Astrocyte (in vitro differentiated cells and primary cell): ENCODE measurements at regions not wholly inside any gene's neighbourhood (a gene's known extent, or its start where the extent isn't known, plus 50 kb on each side); places are given as distances from the start of the nearest gene placed in this dataset.
A peak's percentile ranks its signal among the peaks of the same experiment; 100 is the strongest.

Source experiments
- DNase-seq: peaks from one replicate; pipeline ENCODE4 v3.0.0-alpha.2; 2010; ENCODE audit warnings: low read depth
- FAIRE-seq: peaks from 2 replicates; lab custom pipeline; 2011; peaks lifted over from hg19 to GRCh38; lab: Jason Lieb, UNC
- H2AFZ ChIP-seq: 2 replicates; pipeline ENCODE4 v1.6.0; 2012; ENCODE audit warnings: low read depth, low read length, inconsistent platforms
- H3K27ac ChIP-seq: 2 replicates; pipeline ENCODE4 v1.5.1; 2011; ENCODE audit warnings: low read depth, low read length, inconsistent platforms
- H3K27me3 ChIP-seq: 2 replicates; pipeline ENCODE4 v1.6.0; 2011; ENCODE audit warnings: low read length, inconsistent platforms; ENCODE audit not compliant: insufficient read depth
- H3K36me3 ChIP-seq: 2 replicates; pipeline ENCODE4 v1.5.1; 2011; ENCODE audit warnings: low read length, inconsistent platforms; ENCODE audit not compliant: insufficient read depth
- H3K4me1 ChIP-seq: 2 replicates; pipeline ENCODE4 v1.5.1; 2011; ENCODE audit warnings: low read length, inconsistent platforms; ENCODE audit not compliant: insufficient read depth
- H3K4me2 ChIP-seq: 2 replicates; pipeline ENCODE4 v1.6.0; 2012; ENCODE audit warnings: low read length, inconsistent platforms
- H3K4me3 ChIP-seq: 2 replicates; pipeline ENCODE4 v1.5.1; 2011; ENCODE audit warnings: low read depth, mild to moderate bottlenecking, low read length, inconsistent platforms; ENCODE audit not compliant: insufficient read depth
- H3K79me2 ChIP-seq: 2 replicates; pipeline ENCODE4 v1.6.0; 2012; ENCODE audit warnings: mild to moderate bottlenecking, low read length, inconsistent platforms; ENCODE audit not compliant: insufficient read depth
- H3K9ac ChIP-seq: 2 replicates; pipeline ENCODE4 v1.6.0; 2012; ENCODE audit warnings: mild to moderate bottlenecking, low read length, inconsistent platforms
- H3K9me3 ChIP-seq: 2 replicates; pipeline ENCODE4 v1.5.1; 2012; ENCODE audit warnings: low read depth, mild to moderate bottlenecking, low read length, inconsistent platforms; ENCODE audit not compliant: insufficient read depth
- H4K20me1 ChIP-seq: 2 replicates; pipeline ENCODE4 v1.6.0; 2012; ENCODE audit warnings: low read length, inconsistent platforms; ENCODE audit not compliant: insufficient read depth
- H3K27ac Mint-ChIP-seq: one replicate; pipeline ENCODE4 v1.8.0; 2021; ENCODE audit warnings: mild to moderate bottlenecking, mixed read lengths; ENCODE audit not compliant: unreplicated experiment
- H3K27me3 Mint-ChIP-seq: one replicate; pipeline ENCODE4 v1.8.0; 2021; ENCODE audit warnings: low read depth, mixed read lengths; ENCODE audit not compliant: unreplicated experiment
- H3K36me3 Mint-ChIP-seq: one replicate; pipeline ENCODE4 v1.8.0; 2021; ENCODE audit warnings: low read depth, mixed read lengths; ENCODE audit not compliant: unreplicated experiment
- H3K4me1 Mint-ChIP-seq: one replicate; pipeline ENCODE4 v1.8.0; 2021; ENCODE audit warnings: low read depth, mixed read lengths; ENCODE audit not compliant: unreplicated experiment
- H3K4me3 Mint-ChIP-seq: one replicate; pipeline ENCODE4 v1.8.0; 2021; ENCODE audit warnings: mild to moderate bottlenecking, moderate library complexity, mixed read lengths; ENCODE audit not compliant: unreplicated experiment
- H3K9me3 Mint-ChIP-seq: one replicate; pipeline ENCODE4 v1.8.0; 2021; ENCODE audit warnings: mild to moderate bottlenecking, mixed read lengths; ENCODE audit not compliant: unreplicated experiment
- CTCF ChIP-seq: IDR thresholded peaks from 2 replicates; pipeline ENCODE4 v1.5.1; 2011; ENCODE audit warnings: low read depth, mild to moderate bottlenecking, inconsistent platforms, low read length, moderate library complexity; ENCODE audit not compliant: insufficient read depth
- EZH2 ChIP-seq: IDR thresholded peaks from 2 replicates; pipeline ENCODE4 v1.6.1; 2012; ENCODE audit warnings: mild to moderate bottlenecking, low read length, inconsistent platforms; ENCODE audit not compliant: insufficient read depth

- H3K4me1 ChIP-seq: no peaks in the 10 kb centered on the region
- Mint-ChIP-seq H3K9me3 (no peaks in the 10 kb centered on the region), H3K27ac (no peak overlapping the region), H3K36me3 (no peaks in the 10 kb centered on the region), H3K4me1 (peaks cover 26% of the 10 kb centered on the region), H3K4me3 (no peak overlapping the region), H3K27me3 (peaks cover 7% of the 10 kb centered on the region)
- DNase-seq (no peak), FAIRE-seq (no peak)
- H3K4me2 ChIP-seq: peak overlapping the region; percentile 30
- peaks cover 10% of the 10 kb centered on the region for H3K27me3 ChIP-seq
- H3K9me3 ChIP-seq: peaks cover 3% of the 10 kb centered on the region
- no peak overlapping the region for H2AFZ ChIP-seq
- H3K4me3 ChIP-seq: no peak overlapping the region
- no peaks in the 10 kb centered on the region for H3K36me3 ChIP-seq
- no peak overlapping the region for H3K27ac ChIP-seq
- H3K79me2 ChIP-seq: no peaks in the 10 kb centered on the region
- no peaks in the 10 kb centered on the region for H4K20me1 ChIP-seq
- H3K9ac ChIP-seq: no peak overlapping the region
- TF ChIP-seq CTCF (no peak), EZH2 (no peak)
These were observed 150.2 kb downstream of the FOXD2 start for GRCh38 chr1:47587891-47588582.

- Histone ChIP-seq H3K79me2 (no peaks in the 10 kb centered on the region), H3K9ac (no peak overlapping the region), H4K20me1 (no peaks in the 10 kb centered on the region), H3K4me2 (no peak overlapping the region), H3K4me3 (no peak overlapping the region), H3K27me3 (peaks cover 21% of the 10 kb centered on the region), H3K27ac (no peak overlapping the region), H3K9me3 (peaks cover 3% of the 10 kb centered on the region), H3K36me3 (no peaks in the 10 kb centered on the region), H3K4me1 (no peaks in the 10 kb centered on the region), H2AFZ (no peak overlapping the region)
- FAIRE-seq (no peak), DNase-seq (no peak)
- no peak for TF ChIP-seq CTCF
- TF ChIP-seq EZH2: no peak
- Mint-ChIP-seq H3K9me3 (no peaks in the 10 kb centered on the region), H3K4me1 (peaks cover 8% of the 10 kb centered on the region), H3K27me3 (peaks cover 22% of the 10 kb centered on the region), H3K4me3 (no peak overlapping the region), H3K36me3 (no peaks in the 10 kb centered on the region), H3K27ac (no peak overlapping the region)
These were observed 152.8 kb downstream of the FOXD2 start for GRCh38 chr1:47590523-47591225.

- no peaks in the 10 kb centered on the region for H3K79me2 ChIP-seq
- H3K4me3 ChIP-seq: no peak overlapping the region
- no peak for DNase-seq
- Mint-ChIP-seq H3K27me3 (peaks cover 25% of the 10 kb centered on the region), H3K9me3 (no peaks in the 10 kb centered on the region), H3K4me1 (peaks cover 8% of the 10 kb centered on the region), H3K36me3 (no peaks in the 10 kb centered on the region), H3K4me3 (no peak overlapping the region), H3K27ac (no peak overlapping the region)
- H2AFZ ChIP-seq: no peak overlapping the region
- H3K36me3 ChIP-seq: no peaks in the 10 kb centered on the region
- FAIRE-seq: no peak
- H3K27me3 ChIP-seq: peaks cover 21% of the 10 kb centered on the region
- H3K9me3 ChIP-seq: peaks cover 3% of the 10 kb centered on the region
- no peak overlapping the region for H3K4me2 ChIP-seq
- TF ChIP-seq CTCF (no peak), EZH2 (no peak)
- no peaks in the 10 kb centered on the region for H3K4me1 ChIP-seq
- no peaks in the 10 kb centered on the region for H4K20me1 ChIP-seq
- H3K27ac ChIP-seq: no peak overlapping the region
- H3K9ac ChIP-seq: no peak overlapping the region
These were observed 154.0 kb downstream of the FOXD2 start for GRCh38 chr1:47591801-47592200.
